ENCODE measurements at regions not wholly inside any gene's neighbourhood (a gene's known extent, or its start where the extent isn't known, plus 50 kb on each side); places are given as distances from the start of the nearest gene placed in this dataset.

- no peak overlapping the region for H3K4me3 ChIP-seq (ENCODE audit: low read depth, low read length)
- TF ChIP-seq POLR2A (IDR thresholded peaks at IDR 0.05; ENCODE audit: extremely low read depth, insufficient read length) (no peak), MYC (IDR thresholded peaks at IDR 0.05; ENCODE audit: low read depth, low read length) (no peak)
- DNase-seq (ENCODE audit: low read depth) = no peak
These were observed 140.0 kb upstream of the TAF11L2 start for GRCh38 chr5:17358031-17358430.

DNA sequence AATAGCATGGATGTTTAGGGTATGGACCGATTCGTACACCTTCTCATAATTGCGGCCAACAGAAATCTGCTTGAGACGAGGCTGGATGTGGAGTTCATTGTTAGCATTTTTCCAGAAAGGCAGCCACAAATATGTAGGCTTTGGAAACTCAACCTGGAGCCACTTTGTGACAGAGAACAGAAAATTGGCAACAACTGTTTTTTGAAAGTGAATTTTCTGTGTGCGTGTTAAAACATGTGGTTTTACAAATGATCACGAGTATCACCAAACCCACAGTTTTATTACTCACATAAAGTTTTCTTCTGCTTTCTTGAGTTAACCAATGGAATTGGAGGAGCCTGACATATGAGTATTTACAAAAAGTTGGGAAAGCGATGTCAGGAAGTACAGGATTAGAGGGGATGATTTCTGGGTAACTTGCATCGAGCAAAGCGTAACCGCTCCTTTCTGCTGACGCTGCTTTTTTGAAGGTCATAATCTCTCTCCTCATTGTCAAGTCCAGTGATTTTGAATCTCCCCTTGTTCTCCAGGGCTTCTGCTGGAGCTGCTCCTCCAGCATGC, 138.5 kb upstream of the TAF11L2 start:
- H3K4me3 ChIP-seq (ENCODE audit: low read depth, low read length) = no peak overlapping the region
- TF ChIP-seq POLR2A (IDR thresholded peaks at IDR 0.05; ENCODE audit: extremely low read depth, insufficient read length) = no peak
- TF ChIP-seq MYC (IDR thresholded peaks at IDR 0.05; ENCODE audit: low read depth, low read length) = peak; percentile 44; the same call in 1 of the 2 replicates
- no peak for TF ChIP-seq CTCF (IDR thresholded peaks at IDR 0.05; ENCODE audit: low read depth, low read length)
- TF ChIP-seq MAX (IDR thresholded peaks at IDR 0.05; ENCODE audit: low read depth, low read length) = peak; percentile 63; the same call in 1 of the 2 replicates
- DNase-seq (ENCODE audit: low read depth) = peak; percentile 17

GRCh38 chr5:17360879-17361278, 137.2 kb upstream of the TAF11L2 start:
- TF ChIP-seq MAX (IDR thresholded peaks at IDR 0.05; ENCODE audit: low read depth, low read length) (no peak), MYC (IDR thresholded peaks at IDR 0.05; ENCODE audit: low read depth, low read length) (no peak), CTCF (IDR thresholded peaks at IDR 0.05; ENCODE audit: low read depth, low read length) (no peak), POLR2A (IDR thresholded peaks at IDR 0.05; ENCODE audit: extremely low read depth, insufficient read length) (no peak)
- H3K4me3 ChIP-seq (ENCODE audit: low read depth, low read length) = no peak overlapping the region
- DNase-seq (ENCODE audit: low read depth) = no peak

DNA sequence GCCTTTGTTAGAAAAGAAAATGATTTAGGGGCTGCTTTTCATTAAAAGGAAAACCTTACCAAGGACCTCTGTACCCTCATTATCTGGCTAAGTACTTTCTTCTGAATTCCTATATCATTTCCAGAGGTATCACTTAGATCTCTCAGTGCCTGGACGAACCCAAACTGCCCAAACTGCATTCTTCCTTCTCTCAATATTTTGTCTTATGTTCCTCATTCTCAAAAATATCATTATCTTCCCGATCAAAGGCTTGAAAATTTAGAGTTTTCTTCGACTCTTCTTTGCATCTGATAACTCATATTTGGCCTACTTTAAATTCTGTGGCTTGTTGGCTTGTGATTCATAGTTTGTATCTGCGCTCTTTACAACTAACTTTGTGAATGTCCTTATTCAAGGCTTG, 136.7 kb upstream of the TAF11L2 start:
- TF ChIP-seq POLR2A (IDR thresholded peaks at IDR 0.05; ENCODE audit: extremely low read depth, insufficient read length) = no peak
- TF ChIP-seq MAX (IDR thresholded peaks at IDR 0.05; ENCODE audit: low read depth, low read length) = no peak
- no peak overlapping the region for H3K4me3 ChIP-seq (ENCODE audit: low read depth, low read length)
- no peak for DNase-seq (ENCODE audit: low read depth)

GRCh38 chr5:17364987-17365810, 132.8 kb upstream of the TAF11L2 start:
- no peak for DNase-seq (ENCODE audit: low read depth)
- TF ChIP-seq MYC (IDR thresholded peaks at IDR 0.05; ENCODE audit: low read depth, low read length) (no peak), MAX (IDR thresholded peaks at IDR 0.05; ENCODE audit: low read depth, low read length) (no peak), CTCF (IDR thresholded peaks at IDR 0.05; ENCODE audit: low read depth, low read length) (no peak), POLR2A (IDR thresholded peaks at IDR 0.05; ENCODE audit: extremely low read depth, insufficient read length) (no peak)
- no peak overlapping the region for H3K4me3 ChIP-seq (ENCODE audit: low read depth, low read length)

DNA sequence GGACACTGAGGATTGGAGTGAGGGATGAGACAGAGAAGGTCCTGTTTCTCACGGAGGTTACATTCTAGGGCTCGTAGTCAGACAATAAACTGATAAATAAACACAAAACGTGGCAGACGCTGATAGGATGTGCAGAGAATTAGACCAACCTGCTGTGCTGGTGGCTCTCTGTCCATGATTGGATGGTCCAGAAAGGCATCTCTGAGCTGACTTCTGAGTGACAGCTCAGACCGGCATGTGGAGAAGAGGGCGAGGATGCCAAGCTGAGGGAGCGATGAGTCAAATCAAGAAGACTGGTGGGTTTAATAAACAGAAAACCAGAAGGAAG, 132.3 kb upstream of the TAF11L2 start:
- no peak for DNase-seq (ENCODE audit: low read depth)
- TF ChIP-seq POLR2A (IDR thresholded peaks at IDR 0.05; ENCODE audit: extremely low read depth, insufficient read length) (no peak), MYC (IDR thresholded peaks at IDR 0.05; ENCODE audit: low read depth, low read length) (no peak), MAX (IDR thresholded peaks at IDR 0.05; ENCODE audit: low read depth, low read length) (no peak), CTCF (IDR thresholded peaks at IDR 0.05; ENCODE audit: low read depth, low read length) (no peak)
- no peak overlapping the region for H3K4me3 ChIP-seq (ENCODE audit: low read depth, low read length)

All from NB4 (cell line).